ENCODE measurements at regions not wholly inside any gene's neighbourhood (a gene's known extent, or its start where the extent isn't known, plus 50 kb on each side); places are given as distances from the start of the nearest gene placed in this dataset.

- no peak for DNase-seq (ENCODE audit: extremely low read depth, low read depth)
Measured at GRCh38 chr5:33343676-33344327, 97.0 kb upstream of the TARS1 start.

- no peak for DNase-seq (ENCODE audit: extremely low read depth, low read depth)
Measured at GRCh38 chr5:33346534-33346933, 94.2 kb upstream of the TARS1 start.

- DNase-seq (ENCODE audit: extremely low read depth, low read depth): no peak
Measured at GRCh38 chr5:33361781-33362180, 79.0 kb upstream of the TARS1 start.

- no peak for DNase-seq (ENCODE audit: extremely low read depth, low read depth)
Measured at GRCh38 chr5:33362915-33363314, 77.8 kb upstream of the TARS1 start.

- DNase-seq (ENCODE audit: extremely low read depth, low read depth): no peak
Measured at GRCh38 chr5:33363537-33363936, 77.2 kb upstream of the TARS1 start.

- DNase-seq (ENCODE audit: extremely low read depth, low read depth): no peak
Measured at GRCh38 chr5:33364406-33364805, 76.4 kb upstream of the TARS1 start.

- DNase-seq (ENCODE audit: extremely low read depth, low read depth): no peak
Measured at GRCh38 chr5:33367416-33367815, 73.3 kb upstream of the TARS1 start.

GRCh38 chr5:33369485-33370465 lies 71.0 kb upstream of the TARS1 start:
- peak; percentile 56 for DNase-seq (ENCODE audit: extremely low read depth, low read depth)

- no peak for DNase-seq (ENCODE audit: extremely low read depth, low read depth)
Measured at GRCh38 chr5:33370466-33370859, 70.3 kb upstream of the TARS1 start.

- no peak for DNase-seq (ENCODE audit: extremely low read depth, low read depth)
Measured at GRCh38 chr5:33371660-33372059, 69.1 kb upstream of the TARS1 start.

GRCh38 chr5:33372721-33373472 lies 67.9 kb upstream of the TARS1 start:
- DNase-seq (ENCODE audit: extremely low read depth, low read depth): no peak

- DNase-seq (ENCODE audit: extremely low read depth, low read depth): no peak
Measured at GRCh38 chr5:33375900-33376299, 64.9 kb upstream of the TARS1 start.

GRCh38 chr5:33379757-33380156 lies 61.0 kb upstream of the TARS1 start:
- peak; percentile 36 for DNase-seq (ENCODE audit: extremely low read depth, low read depth)

- no peak for DNase-seq (ENCODE audit: extremely low read depth, low read depth)
Measured at GRCh38 chr5:33381243-33381642, 59.5 kb upstream of the TARS1 start.

Small RNA genes lying in the stretch of these regions (small RNA-seq; reads per million reads assigned to genes)
- gene AC010343.2: 0 reads per million in 2 experiments
- gene AC025459.1: 0 reads per million in 2 experiments
